LNCaP clone FGC (cell line): ENCODE measurements at regions not wholly inside any gene's neighbourhood (a gene's known extent, or its start where the extent isn't known, plus 50 kb on each side); places are given as distances from the start of the nearest gene placed in this dataset.

ENCODE experiments used
- DNase-seq: peaks from one replicate; pipeline ENCODE4 v3.0.0-alpha.2; 2011; ENCODE audit warnings: low read depth
- H3K4me3 ChIP-seq: 2 replicates; pipeline ENCODE4 v1.5.1; 2011; ENCODE audit warnings: mild to moderate bottlenecking, low read depth, low read length, control low read depth
- TF ChIP-seq, protein P1 (sequence below): IDR thresholded peaks from 2 replicates; pipeline ENCODE4 v1.5.1; 2012; ENCODE audit warnings: mild to moderate bottlenecking; ENCODE audit not compliant: control insufficient read depth, insufficient read depth; ENCODE audit errors: extremely low read depth

DNA sequence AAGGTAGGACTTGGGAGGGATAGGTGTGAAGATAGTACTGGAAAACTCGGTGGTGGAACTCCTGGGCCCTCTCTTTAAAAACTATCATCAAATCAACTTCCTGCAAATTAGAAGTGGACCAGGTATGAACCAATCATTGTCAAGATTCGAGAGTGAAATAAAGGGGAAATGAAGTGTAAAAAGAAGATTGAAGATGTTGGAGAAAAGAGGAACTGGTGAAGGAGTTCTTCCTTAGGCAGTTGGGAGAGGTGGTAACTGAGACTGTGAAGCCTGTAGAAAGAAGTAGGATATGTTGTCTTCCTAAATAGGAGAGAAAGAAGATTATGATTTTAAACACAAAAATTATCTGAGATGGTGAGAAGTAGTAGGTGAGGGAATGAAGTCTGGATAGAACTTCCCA, 212.2 kb downstream of the PPP1R2C start:
- no peak overlapping the region for H3K4me3 ChIP-seq
- DNase-seq, result no peak
- TF ChIP-seq, protein P1, sequence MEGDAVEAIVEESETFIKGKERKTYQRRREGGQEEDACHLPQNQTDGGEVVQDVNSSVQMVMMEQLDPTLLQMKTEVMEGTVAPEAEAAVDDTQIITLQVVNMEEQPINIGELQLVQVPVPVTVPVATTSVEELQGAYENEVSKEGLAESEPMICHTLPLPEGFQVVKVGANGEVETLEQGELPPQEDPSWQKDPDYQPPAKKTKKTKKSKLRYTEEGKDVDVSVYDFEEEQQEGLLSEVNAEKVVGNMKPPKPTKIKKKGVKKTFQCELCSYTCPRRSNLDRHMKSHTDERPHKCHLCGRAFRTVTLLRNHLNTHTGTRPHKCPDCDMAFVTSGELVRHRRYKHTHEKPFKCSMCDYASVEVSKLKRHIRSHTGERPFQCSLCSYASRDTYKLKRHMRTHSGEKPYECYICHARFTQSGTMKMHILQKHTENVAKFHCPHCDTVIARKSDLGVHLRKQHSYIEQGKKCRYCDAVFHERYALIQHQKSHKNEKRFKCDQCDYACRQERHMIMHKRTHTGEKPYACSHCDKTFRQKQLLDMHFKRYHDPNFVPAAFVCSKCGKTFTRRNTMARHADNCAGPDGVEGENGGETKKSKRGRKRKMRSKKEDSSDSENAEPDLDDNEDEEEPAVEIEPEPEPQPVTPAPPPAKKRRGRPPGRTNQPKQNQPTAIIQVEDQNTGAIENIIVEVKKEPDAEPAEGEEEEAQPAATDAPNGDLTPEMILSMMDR, result no peak

DNA sequence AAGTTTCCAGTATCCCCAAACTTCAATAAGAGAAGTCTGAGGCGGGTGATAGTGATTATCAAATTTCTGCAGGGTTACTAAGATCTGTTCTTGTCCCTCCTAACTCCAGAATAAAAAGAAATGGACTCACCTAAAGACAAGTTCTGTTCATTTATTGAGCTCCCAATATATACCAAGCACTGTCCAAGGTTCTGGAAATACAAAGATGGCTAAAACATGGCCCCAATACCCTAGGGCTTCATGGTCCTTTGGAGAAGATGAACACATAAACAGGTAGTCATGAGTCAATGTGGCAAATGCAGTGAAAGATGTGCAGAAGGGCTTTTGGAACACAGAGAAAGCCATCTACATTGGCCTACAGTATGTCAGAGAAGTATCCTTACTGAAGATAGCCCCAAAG, 231.2 kb downstream of the PPP1R2C start:
- TF ChIP-seq, protein P1, result no peak
- H3K4me3 ChIP-seq, result no peak overlapping the region
- no peak for DNase-seq

DNA sequence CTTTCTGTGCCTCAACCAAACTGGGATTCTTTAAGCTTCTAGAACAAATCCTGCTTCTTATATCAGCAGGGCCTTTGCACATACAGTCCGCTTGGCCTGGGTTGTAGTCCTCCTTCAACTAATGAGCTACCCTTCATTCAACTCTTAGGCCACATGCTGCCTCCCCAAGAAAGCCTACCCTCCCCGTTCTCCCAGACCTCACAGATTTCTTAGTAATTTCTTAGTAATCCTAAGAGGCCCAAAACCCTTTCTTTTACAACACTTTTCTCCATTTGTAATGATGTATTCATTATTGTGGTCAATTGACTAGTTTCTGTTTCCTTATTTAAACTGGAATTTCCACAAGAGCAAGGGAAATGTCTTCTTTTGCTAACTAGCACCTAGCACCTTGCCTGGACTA, 233.1 kb downstream of the PPP1R2C start:
- TF ChIP-seq, protein P1, result no peak
- no peak for DNase-seq
- H3K4me3 ChIP-seq, result no peak overlapping the region

DNA sequence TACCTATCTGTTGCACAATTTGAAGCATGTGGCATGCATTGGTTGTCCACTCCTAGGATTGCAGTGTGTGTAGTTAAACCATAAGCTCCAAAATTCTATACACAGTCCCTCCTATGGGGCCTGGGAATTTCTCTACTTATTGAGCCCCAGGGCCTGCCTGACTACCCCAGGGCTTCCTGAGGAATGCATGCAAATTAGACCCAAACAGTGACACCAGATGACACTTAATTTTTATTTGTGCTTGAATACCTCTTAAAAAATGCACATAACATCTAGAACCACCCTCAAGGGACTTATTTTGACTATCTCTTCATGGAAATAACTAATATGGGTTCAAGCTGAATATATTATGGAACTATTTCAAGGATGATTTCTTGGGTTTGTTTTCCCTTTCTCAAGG, 236.4 kb downstream of the PPP1R2C start:
- TF ChIP-seq, protein P1, result no peak

DNA sequence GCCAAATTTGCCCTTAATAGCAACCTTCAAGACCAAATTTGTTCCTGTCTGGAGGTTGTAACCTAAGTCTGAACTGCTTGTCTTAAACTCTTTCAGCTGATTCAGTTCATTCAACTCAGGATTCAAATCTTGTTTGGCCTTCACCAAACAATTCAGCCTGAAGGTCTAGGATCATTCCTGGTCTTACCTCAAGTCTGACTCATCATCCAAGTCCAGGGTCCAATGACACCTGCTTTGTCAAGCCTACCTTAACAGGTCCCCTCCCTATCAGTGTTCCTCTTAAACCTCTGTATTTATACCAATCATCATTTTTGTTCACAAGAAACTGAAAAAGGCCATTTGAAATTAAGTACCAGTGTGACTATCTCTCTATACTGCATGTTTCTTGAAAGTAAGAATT, 237.8 kb downstream of the PPP1R2C start:
- H3K4me3 ChIP-seq, result no peak overlapping the region
- DNase-seq, result no peak
- TF ChIP-seq, protein P1, result no peak

More for the DNA sequence above, 236.4 kb downstream of the PPP1R2C start:
- no peak for DNase-seq
- no peak overlapping the region for H3K4me3 ChIP-seq

DNA sequence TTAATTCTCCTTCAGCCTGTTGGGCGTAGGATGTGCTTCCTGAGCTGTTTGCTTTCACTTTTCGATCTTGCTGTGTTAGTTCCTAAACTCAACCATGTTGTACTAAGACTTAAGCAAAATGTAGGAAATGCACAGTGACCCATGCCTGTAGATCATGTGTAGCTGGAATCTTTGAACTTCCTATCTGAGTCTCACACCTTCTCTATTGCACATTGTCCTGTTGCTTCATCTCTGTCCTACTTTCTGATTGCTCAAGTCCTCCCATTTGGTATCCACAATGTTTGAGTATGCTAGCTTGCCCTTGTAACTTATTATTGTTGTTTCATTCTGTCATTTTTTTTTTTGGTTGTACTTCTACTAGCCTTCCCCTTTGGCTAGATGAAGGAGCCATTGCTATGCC, 239.6 kb downstream of the PPP1R2C start:
- DNase-seq, result no peak
- no peak overlapping the region for H3K4me3 ChIP-seq
- TF ChIP-seq, protein P1, result no peak

DNA sequence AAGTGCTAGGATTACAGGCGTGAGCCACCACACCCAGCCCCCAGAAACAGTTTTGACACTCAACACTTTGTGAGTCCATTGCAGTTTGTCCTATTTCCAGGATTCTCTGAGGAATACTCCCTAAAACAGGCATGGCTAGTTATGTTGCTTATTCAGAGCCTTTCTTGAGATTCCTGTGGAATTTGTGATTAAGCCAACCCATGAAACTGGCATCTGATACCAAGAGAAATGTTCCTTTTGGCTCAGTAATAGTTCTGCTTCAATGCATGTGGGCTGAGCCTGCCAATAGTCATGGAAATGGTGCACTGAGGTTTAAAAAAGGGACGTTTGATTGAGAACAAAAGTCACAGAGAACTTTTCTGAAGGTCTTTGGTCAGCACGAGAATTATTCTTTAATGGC, 241.7 kb downstream of the PPP1R2C start:
- H3K4me3 ChIP-seq, result no peak overlapping the region
- DNase-seq, result no peak
- TF ChIP-seq, protein P1, result no peak
